NCI-H1417 (cell line): ENCODE measurements at regions not wholly inside any gene's neighbourhood (a gene's known extent, or its start where the extent isn't known, plus 50 kb on each side); places are given as distances from the start of the nearest gene placed in this dataset.

ENCODE experiments used
- DNase-seq, 3 experiments: peaks; one replicate each; lab custom pipeline; 2025; lab: John Stamatoyannopoulos, UW

DNA sequence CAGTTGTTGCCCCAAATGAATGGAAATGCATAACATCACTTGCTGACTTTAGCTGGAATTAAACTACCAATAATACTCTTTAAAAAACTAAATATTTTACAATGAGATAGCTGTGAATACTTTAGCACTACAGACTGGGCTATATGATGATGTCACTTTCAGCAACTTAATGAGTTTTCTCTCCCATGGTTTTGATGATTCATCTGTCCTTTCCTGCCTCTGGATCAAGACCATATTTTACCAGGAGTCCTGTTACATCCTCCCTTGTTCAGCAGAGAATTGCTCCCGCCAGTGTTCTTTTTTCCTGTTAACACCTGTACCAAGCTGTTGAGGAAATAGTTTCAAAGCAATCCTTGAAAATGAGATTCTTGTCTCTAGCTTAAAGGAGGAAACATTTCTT lies 543.0 kb downstream of the SPRY1 start:
- no peak for DNase-seq

DNA sequence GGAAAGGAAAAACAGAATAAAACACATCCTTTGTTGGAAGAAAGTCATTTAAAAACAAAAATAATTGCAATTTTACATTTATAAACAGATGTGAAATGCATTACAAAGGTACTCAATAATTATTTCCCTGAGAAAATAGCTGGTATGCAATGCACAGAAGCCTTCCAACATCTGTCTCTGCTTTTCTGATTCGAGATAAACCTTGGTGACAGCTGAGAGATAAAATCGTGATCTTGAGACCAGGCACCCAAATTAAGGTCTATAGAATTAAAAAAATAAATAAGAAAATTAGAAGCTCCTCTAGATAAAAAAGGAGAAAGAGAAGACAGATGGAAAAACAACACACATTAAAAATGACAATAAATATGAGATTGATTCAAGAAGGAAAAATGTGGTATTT lies 544.0 kb downstream of the SPRY1 start:
- no peak for DNase-seq

DNA sequence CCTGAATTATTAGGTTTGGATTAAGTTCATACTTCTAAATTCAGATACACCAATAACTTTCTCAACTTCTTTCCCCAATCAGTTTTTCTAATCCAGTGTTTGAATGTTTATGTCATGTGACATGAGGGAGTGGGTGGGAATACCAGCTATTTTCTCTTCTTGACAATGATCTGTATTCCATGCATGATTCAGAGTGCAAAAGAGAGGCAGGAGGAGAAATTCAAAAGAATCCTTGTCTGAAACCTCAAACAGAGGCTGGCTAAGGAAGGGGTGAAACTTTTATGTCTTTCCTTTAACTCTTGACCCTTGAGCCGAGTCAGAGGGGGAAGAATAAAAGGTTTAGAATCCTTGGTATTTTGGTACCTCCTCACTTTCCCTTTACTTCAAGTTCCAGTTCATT lies 544.7 kb downstream of the SPRY1 start:
- DNase-seq = no peak

DNA sequence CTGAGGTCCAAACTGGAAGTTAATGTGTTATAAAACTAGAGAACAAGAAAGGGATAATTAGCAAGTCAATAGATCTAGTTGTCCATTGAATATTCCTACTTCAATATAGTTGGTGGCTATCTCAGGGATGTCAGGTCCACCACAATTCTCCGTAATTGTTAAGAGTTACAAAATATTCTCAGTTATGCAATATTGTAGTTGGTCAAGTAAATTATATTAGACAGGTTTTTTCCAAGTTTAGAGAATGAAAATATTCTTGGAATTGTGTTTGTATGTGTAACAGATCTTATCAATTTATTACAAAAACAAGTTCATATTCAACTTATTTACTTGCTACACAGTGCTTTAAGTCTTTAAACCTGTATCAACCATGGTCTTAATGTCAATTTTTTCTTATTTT lies 547.4 kb downstream of the SPRY1 start:
- DNase-seq = no peak

DNA sequence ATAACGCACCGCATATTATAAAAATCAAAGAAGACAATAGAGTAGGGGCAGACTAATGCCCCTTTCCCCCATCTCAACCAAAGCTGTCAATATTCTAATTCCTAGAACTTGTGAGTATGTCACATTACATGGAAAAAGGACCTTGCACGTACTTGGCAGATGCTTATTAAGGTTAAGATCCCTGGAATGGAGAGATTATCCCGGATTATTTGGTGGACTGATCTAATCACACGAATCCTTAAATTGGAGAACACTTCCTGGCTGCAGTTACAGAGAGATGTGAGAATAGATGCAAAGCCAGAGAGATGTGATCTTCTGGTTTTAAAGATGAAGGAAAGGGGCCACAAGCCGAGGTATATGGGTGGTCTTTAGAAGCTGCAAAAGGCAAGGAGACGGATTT lies 548.7 kb downstream of the SPRY1 start:
- no peak for DNase-seq

DNA sequence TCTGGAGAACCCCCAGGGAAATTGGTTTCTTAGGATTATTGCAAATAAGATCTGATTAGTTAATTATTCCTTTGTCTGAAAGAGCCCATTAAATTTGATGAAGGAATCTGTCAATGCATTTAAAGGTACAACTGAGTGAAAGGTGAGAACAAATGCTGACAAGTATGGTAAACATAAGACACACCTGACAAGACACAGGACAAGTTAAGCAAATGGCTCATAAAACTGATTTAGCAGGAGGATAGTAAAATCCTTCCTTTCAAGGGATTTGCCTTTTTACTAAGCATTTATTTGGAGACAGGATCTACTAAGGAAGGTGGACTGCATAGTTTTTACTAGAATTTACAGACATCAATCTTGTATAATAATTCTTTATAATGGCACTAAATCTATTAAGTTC lies 553.9 kb downstream of the SPRY1 start:
- DNase-seq = peak in 1 of 3 experiments; percentile 11

DNA sequence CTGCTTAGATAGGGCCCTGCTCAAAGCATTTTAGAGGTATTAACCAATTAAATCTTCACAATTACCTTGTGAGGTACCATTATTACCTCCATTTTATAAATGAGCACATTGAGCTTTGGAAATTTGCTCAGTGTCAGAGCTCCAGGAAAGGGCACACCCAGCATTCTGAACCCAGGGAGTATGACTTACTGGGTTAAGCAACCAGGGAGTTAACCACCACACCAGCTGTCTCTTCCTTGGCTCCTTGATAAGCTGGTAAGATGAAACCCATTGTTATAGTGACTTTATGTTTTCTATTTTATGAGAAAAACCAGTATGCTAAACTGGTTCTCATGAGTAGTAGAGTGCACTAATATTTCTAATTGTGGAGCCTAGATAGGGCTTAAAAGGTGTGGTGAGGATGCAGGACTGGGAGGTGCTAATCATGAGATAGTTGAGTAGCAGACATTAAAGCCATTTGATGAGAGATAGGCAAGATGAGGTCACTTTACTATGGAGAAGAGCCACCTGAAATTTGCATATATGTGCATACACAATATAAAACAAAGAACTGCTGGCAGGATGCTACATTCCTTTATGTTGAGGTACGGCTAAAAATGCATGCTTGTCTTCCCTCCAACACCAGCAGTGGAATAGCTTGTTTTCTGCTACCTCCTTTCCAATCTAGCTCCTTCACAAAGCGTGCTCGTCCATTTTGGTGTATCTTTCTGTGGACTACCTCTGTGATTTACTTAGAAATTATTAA lies 556.1 kb downstream of the SPRY1 start:
- DNase-seq = no peak

DNA sequence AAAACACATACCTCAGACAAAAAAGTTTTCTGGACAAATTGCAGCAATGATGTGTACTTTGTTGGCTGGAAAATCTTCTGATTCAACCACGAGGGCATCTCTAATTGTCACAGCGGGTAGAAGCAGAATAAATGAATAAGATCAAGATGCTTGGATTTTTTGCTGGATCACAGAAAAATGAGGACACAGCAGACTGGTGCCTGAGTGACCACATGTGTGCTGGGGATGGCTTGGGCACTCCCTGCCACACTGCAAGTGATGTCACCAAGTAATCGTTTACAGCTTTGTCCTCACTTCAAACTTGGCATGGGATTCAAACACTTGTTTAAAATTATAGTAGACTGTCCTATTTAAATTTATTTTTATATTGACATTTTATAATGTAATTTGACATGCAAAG lies 557.0 kb downstream of the SPRY1 start:
- no peak for DNase-seq

DNA sequence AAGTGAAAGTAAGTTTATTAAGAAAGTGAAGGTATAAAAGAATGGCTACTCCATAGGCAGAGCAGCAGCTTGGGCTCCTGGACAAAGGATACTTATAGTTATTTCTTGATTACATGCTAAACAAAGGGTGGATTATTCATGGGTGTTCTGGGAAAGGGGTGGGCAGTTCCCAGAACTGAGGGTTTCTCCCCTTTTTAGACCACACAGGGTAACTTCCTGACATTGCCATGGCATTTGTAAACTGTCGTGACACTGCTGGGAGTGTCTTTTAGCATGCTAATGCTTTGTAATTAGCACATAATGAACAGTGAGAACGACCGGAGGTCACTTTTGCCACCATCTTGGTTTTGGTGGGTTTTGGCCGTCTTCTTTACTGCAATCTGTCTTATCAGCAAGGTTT lies 557.6 kb downstream of the SPRY1 start:
- no peak for DNase-seq

DNA sequence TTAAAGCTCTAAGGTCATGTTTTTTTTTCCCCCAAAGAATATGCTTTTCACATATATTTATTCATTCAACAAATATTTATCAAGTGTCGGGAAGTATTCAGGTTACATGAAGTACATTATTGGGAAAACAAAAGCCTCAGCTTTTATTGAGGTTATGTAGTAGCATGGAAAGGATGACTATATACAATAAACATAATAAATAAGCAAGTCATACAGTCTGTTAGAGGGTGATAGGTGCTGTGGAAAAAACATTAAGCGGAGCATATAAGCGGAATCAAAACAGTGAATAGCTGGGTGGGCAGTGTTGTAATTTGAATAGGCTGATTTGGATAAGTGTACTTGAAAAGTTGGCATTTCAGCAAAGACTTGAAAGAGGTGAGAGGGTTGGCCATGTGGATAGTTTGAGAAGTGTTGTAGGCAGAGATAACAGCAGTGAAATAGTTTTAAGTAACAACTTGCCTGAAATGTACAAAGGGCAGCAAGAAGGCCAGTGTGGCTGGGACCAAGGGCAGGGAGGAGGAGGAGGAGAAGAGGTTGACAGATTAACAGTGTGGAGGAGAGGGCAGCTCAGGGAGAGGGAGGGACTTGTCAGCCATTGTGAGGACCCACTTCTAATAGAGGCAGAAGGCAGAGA lies 558.7 kb downstream of the SPRY1 start:
- DNase-seq = no peak

DNA sequence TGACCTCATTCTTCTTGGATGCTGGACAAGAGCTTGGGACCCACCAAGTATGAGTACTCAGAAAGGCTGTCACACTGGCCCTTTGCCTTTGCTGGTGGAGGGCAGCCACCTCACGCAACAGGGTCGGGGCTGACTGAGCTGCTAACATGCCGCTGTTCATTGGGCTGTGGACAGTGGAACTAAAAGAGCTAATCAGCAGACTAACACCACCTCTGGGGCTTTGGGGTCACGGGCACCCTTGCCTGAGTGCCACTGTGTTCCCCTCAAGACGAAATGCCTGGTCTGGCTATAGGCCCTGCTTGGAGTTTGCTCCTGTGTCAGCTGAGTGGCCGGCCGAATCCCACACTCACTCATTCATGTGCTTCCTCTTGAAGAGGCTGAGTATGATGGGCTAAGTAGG lies 559.6 kb downstream of the SPRY1 start:
- no peak for DNase-seq

DNA sequence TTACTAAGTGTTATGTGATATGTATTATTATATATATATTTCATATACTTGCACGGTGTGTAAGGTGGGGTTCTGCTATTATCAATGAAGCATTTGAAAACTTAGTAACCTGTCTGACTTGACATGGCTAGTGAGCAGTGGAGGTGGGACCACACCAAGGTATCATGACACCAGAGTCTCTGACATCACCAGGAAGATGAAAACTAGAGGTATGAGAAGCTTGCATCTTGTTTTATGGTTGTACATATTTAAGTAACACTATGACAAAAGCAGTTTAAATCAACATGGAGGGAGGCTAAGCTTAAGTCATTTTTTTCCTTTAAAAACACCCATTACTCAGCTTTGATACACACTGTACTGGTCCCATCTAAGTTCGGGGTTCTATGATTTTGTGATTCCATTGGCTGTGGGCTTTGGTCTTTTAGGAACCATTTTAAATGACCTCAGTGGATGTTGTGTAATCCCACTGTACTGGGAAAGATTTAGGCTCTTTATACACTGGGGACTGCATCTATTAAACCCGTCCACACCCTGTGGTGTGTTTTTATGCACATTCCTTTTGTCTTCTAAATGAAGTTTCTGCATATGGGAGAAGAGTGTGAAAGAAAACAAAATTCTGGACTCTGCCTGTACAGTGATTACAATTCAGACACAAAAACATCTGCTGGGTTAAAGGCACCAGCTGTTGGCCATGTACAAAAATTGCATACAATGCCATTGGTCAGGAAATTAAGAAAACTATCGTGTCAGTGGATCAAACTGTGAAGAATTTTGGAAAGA lies 570.6 kb downstream of the SPRY1 start:
- DNase-seq = no peak

DNA sequence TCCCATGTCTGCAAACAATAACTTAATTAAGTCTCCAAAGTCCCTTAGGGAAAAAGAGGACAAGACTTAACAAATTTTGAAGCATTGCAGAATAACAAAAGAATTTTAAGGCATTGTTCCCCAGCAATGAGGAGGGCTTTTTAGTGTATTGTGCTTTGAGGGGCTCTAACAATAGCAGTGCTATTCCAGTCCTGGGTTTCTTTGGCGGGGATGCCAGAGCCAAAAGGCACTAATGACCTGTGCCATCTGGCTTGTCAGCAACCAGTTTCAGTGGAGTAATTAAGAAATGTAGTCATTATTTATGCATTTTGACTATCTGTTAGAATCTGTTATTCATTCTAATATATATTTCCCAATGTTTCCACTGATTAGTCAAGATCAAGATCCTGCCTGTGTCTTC lies 575.4 kb downstream of the SPRY1 start:
- DNase-seq = no peak

DNA sequence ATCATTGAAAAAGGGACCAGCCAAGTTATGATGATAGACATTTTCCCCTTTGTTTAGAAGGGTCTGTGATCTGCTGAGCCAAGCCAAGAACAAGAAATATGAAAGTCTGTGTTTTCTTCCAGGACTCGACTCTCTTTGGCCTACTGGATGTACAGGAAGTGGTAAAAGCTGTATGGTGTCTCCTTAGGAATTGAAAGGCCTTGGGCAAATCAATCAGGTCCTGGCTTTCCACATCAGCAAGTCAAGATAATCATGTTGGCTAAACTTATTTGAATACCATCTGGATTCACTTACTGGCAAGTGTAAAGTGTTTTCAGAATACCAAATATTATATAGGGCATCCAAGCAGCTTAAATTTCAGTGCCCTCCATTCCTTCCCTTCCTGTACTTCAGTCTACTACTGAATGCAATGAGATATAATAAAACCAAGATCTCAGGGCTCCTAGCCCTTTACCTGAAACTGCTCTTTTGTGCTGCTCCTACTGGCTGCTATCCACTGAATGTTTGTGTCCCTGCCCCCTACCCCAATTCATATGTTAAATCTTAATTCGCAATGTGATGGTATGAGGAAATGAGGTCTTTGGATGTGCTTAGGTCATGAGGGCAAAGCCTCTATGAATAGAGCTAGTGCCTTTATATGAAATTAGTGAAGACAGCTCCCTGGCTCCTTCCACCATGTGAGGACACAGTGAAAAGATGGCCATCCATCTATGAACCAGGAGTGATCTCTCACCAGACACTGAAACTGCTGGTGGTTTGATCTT lies 578.0 kb downstream of the SPRY1 start:
- no peak for DNase-seq

DNA sequence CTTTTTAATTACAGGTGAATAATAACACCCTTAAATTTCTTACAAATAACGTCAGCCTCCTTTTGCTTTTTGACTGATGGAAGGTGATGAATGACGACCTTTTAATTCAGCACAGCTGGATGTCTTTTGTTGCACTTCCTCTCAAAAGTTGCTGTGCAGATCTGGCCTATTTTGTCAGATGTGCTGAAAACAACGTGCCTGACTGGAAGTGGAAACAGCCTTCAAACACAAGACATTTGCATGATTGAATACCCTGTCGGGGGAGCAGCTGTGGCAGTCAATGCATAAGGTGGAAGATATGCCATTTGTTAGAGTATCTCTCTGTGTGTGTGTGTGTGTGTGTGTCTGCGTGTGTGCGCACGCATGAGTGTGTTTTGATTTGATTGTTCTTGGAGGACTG lies 579.7 kb downstream of the SPRY1 start:
- peak; percentile 18 to 99 (median 85) for DNase-seq

DNA sequence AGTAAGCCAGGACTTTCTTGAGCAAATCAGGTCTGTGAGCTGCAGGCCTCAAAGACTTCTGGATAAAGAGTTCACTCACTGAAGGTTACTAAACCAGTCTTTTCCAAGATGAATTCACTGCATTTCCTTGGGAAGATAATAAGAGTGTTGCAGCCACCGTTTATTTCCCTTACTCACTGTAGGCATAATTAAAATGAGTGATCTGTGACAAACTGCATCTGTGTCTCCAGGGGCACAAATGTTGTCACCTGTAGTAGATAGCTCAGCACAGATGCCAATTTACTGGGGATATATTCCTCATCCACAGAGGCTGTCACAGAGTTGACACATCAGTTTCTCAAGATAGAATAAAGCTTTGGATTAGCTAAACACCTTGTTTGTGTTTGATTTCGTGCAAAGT lies 580.2 kb downstream of the SPRY1 start:
- DNase-seq = peak in 1 of 3 experiments; percentile 83

DNA sequence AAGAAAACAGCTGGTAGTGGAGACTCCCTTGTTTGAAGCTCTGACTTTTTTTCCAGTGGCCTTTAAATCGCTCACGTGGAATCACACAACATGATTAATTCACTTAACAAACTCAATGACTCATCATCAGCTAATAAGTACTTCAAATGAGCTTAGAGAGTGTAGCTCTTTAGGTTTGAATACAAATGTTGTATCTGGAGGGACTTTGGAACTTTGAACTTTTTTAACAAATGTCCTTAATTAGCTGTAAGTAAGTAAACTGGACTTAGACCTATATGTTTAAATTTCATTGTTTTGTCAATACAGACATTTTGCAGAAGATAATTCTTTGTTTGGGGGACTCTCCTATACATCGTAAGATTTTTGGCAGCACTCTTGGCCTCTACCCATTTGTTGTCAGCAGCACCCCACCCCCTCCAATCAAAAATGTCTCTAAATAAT lies 581.1 kb downstream of the SPRY1 start:
- DNase-seq = peak in 1 of 3 experiments; percentile 47

DNA sequence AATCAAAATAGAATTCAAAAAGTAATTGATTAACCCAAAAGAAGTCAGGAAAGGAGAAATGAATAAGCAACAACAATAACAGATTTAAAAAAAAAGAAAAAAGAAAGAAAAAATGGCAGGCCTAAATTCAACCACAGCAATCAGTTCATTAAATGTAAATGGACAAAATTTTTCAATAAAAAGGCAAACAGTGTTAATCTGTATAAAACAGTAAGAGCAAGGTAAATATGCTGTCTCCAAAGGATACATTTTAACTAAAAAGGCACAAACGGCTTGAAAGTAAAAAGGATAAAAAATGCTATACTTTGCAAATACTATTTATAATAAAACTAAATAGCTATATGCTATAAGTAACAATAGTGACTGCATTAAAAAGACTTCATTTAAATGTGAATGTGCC lies 582.0 kb downstream of the SPRY1 start:
- no peak for DNase-seq

DNA sequence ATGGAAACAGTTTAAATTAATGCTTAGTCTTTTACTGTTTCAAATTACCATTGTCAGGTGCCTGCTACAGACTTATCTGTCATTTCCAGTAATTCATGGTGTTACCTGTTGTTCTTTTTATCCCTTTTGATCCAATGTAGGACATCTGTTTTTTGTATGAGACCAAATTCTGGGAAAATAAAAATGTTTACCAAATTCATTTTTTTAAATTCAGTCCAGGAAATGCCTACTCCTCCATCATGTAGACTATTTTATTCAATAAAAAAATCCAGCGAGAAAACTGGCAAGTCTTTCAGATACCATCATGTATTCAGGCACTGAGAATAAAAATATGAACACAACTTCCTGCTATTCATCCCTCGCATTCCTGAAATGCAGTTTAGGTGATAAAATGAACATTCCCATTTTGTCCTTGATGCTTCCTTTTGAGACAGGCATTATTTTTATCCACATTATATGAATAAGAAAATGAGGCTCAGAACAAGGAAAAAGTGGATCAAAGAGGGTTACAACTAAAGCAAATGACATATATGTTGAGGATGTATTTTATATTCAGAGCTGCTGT lies 584.2 kb downstream of the SPRY1 start:
- no peak for DNase-seq

DNA sequence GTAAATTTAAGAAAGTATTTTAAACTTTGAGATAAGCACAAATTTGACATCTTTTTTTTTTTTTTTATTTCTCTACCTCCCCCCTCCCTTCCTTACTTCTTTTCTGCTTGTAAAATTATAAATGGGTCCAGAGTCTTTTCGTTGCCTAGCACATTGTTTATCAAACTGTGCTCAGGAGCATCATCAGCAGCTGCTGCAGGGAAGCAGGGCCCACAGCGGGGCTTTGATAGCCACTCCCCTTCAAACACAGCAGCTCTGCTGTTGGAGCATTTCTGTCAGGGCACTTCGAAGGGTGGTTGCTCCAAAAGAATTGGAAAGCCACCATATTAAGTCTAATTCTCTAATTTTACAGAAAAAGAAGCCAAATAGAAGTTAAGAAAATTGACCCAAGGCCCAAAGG lies 588.3 kb downstream of the SPRY1 start:
- DNase-seq = no peak

DNA sequence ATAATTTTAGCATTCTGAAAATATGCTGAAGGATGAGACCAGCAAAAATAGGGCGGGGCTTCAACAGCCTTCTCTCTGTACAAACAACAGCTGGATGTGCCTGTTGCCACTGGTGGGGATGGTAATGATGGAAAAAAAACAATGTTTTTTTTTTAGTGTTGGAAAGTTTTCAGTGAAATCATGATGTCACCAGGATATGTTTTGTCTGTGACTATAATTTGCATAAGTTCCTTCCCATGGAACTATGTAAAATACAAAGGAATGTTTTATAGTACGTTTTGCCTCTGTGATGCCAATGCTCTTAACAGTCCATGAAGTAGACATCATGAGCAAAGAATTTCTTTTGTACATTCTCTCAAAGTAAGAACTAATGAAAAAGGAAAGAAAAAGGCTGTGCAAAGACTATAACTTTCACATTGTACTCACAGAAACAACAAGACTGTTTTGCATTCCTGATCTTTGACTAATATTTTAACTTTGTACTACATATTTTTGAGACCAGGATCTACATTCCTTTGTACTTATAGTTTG lies 589.7 kb downstream of the SPRY1 start:
- no peak for DNase-seq

DNA sequence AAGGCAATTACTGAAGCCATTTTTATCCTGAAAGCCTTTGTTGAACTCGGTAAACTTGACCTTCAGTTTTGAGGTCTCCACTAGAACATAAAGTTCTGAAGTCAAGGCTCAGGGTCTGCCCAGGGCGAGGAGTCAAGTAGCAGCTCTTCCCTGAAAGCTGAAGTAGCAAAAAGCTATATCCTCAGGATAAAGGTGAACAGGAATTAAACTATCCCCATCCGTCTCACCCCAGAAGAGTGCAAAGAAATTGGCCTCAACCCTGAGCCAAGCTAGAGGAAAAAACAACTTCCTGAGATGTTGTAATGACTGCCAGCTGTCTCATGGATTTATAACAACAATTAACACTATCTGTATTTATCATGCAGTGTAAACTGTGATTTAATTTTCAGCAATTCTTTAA lies 590.8 kb downstream of the SPRY1 start:
- no peak for DNase-seq
